HG03095 (cell line): ENCODE measurements at regions not wholly inside any gene's neighbourhood (a gene's known extent, or its start where the extent isn't known, plus 50 kb on each side); places are given as distances from the start of the nearest gene placed in this dataset.

ENCODE experiments used
- ATAC-seq: cut with Tn5 transposase; IDR thresholded peaks from one replicate; pipeline ENCODE4 v1.9.1; 2021; ENCODE audit warnings: moderate library complexity; ENCODE audit not compliant: unreplicated experiment

DNA sequence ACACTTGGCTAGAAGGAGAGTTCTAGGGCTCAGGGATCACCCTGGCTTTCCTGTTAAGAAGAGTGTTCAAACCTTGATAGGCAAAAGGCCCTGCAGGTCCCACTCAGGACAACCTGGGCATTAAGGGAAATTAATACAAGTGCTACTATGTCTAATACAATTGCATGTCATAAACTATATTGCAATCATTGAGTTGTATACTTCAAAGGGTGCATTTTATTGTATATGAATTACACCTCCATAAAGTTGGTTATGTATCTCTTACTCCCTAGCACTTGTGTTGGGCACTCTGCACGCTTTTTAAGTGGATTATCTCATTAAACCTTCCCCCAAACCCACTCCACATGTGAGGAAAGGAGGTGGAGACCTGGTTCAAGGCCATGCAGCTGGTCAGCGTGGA lies 172.1 kb upstream of the GLI2 start:
- ATAC-seq: no peak

DNA sequence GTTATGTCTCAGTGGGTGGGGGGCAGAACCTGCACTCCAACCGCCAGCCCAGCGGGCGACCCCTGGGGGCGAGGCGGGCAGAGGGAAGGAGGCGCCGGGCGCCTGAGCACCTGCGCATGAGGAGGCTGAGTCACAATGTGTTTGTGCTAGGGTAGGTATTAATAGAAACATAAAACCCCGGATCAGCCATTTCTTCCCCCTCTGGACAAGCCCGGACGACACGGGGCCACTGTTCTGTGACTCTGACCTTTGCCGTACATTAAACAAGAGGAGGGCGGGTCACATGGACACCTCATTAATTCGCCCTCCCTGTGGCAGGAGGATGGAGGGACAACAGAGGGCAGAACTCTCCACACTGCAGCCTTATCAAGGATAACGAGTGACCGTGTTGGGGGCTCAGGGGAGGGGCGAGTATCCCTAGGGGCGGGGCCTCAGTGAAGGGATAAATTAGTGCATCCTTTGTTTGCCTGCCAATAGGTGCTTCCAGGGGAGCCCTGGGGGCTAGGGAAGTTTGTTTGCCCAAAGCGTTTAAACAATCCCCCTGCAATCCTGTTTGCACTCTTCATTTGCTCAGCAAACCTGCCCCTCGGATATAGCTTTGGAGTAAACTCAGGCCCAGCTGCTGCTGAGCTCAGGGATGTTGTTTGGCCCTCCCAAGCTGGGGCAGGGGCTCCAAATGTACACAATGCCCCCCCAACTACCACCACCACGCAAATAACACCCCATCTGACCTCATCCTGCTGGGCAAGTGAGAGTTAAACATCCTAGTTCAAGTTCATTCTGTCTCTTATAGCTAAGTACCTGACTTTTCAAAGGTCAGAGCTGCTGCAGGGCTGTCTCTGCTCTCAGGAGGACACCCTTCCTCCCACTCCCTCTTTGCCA lies 171.2 kb upstream of the GLI2 start:
- ATAC-seq: no peak

DNA sequence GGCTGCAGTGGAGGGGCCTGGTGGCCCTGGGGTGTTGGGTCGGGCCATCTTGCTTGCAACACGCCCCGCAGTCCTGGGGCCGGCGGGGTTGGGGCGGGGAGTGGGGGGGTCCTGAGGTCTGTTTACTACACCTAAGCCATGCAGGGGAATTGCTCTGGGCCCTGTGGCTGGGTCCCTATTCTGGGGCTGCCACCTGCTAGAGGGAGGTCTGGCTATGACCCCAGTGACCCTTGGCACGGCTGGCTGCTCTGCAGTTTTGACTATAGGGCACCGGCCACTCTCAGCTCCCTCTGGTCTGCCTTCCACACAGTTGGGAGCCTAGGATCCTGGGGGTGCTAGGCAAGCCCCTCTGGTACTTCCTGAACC lies 170.6 kb upstream of the GLI2 start:
- no peak for ATAC-seq

DNA sequence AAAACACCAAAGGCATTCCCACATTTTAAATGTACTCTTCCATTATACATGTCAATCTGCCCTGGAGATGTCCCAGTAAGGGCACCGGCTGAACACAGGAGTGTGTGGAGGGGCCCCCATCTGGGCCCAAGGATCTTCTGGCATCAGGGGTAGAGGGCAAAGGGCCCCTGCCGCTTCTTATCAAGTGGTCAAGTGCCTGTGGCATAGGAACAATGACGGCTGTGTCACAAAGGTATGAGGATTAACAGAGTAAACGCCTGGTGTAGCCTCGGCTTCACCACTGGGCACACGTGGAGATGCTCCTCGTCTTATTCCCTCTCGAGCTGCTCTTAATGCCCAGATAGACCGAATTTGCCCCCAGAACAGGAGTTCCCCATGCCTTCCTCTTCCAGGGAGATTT lies 169.7 kb upstream of the GLI2 start:
- ATAC-seq: no peak

DNA sequence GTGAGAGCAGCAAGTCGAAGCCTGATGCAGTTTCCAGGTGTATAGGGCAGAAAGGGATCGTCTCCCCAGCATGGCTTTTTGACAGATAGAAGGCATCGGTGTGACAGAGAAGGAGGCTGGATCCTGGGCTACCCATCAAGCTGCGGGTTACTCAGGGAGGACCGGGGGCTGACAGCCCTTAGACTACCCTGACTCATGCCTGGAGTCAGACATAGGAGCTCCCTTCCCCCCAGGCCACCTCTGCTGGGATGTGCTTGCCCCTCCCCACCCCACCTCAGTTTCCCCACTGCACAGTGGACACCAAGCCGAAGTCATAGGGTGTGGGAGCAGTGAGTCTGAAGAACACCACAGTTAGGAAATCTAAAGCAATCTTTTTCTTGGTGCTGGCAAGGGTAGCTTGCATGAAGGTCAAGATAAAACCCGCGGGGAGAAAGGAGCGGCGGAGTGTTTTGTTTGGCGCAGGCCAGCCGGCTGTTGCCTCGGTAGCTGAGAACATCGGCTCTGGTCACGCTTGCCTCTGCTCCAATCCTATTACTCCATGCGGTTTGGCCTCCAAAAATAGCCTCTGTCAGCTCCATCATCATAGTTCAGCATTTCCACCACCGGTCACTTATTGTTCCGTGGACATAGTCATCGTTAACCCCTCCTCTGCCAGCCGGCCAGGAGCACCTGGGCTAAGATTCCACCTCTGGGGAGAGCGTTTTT lies 169.2 kb upstream of the GLI2 start:
- no peak for ATAC-seq

DNA sequence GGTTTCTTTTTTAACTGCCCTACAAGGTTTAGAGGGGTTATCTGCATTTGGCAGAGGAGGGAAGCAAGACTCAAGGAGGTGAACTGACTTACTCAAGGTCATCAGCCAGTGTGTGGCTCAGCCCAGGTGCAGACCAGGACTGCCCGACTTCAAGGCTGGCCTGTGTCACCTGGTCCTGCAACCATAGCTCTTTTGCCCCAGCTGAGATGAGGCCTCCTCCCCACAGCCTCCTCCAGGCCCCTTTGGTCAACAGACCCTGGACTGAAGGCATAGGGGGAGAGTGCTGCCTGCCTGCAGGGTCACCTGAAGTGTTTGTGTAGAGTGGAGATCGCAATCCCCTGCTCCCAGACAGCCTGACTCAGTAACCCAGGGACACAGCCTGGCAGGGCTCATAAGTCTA lies 168.5 kb upstream of the GLI2 start:
- no peak for ATAC-seq

DNA sequence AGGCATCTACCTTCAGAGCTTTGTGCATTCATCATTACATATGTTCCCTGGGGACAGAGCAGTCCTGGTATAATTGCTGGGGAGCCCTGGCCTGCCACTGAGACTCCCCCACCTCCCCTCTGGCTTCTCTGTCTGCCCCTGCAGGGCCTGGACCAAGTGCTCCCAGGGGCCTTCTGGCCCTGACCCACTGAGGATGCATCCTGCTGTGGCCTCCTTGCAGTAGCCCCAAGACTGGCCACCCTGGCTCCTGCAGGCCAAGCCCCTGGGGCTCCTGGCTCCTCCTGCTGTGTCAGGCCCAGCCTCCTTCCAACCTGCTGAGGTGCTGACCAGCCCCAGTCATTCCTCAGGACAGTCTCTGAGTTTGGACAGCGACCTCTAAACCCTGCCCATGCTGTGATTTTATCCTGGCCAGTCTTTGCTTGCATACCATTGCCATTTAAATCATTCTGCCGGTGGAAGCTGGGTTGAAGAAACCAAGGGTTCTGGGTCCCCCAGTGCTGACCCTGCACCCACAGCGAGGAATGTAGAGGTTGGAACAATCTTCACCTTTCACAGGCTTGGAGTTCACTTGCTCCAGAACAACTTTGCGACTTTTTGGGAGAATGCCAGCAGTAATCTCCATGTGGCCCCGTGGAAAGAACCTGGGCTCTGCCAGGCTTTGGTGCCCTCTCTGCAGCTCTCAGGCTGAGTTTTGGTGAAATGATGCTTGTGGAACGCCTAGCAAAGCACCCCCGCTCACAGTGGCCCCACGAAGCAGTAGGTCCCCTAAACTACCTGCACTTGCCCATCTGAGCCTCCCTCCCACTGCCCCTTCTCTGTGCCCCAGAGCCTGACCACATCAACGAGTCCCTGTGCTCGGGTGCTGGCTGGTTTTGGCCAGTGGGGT lies 167.3 kb upstream of the GLI2 start:
- ATAC-seq: no peak

DNA sequence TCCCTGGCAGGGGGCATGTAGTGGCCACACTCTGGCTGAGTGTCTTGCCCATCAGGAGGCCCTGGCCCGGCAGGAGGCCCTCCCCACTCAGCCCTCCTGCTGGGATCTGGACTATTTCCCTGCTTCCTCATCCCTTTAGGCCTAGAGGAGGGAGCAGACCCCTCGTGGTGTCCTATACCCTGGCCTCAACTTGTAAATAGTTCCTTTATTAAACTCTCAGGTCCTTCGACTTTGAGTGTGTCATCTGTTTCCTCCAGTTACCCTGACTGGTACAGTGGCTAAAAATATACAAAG lies 166.7 kb upstream of the GLI2 start:
- ATAC-seq: no peak

DNA sequence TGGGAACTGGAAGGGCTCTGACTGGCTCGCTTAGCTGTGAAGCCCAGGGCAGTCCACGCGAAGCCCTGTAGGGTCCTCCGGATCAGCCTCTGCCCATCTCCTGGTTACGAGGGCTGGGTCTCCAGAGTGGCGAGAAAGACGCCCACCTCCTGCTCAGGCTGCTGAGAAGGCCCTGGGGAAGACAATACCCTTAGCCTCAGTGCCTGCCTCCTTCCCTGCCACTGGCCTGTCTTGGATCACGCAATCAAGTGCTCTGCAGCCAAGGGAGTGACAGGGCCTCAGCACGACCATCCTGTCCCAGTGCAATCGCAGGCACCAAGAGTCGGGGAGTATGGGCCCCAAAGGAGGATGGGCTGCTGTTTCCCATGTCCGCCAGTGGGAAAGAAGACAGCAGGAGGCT lies 165.7 kb upstream of the GLI2 start:
- ATAC-seq: no peak

DNA sequence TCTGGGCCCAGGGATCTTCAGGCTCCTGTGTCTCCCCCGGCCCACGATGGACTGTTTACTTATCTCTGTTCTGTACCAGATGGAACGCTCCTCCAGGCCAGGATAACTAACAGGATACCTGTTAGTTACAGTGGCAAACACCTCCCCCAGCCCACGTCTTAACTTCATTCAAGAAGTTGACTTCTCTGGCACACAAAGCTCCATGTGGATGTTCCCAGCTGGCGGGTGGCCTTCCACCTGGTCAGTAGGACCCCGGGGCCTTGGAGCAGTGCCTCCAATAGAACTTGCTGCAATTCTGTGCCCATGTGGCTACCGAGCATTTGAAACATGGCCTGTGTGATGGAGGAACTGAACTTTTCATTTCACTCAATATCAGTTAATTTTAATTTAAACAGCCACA lies 165.1 kb upstream of the GLI2 start:
- no peak for ATAC-seq

DNA sequence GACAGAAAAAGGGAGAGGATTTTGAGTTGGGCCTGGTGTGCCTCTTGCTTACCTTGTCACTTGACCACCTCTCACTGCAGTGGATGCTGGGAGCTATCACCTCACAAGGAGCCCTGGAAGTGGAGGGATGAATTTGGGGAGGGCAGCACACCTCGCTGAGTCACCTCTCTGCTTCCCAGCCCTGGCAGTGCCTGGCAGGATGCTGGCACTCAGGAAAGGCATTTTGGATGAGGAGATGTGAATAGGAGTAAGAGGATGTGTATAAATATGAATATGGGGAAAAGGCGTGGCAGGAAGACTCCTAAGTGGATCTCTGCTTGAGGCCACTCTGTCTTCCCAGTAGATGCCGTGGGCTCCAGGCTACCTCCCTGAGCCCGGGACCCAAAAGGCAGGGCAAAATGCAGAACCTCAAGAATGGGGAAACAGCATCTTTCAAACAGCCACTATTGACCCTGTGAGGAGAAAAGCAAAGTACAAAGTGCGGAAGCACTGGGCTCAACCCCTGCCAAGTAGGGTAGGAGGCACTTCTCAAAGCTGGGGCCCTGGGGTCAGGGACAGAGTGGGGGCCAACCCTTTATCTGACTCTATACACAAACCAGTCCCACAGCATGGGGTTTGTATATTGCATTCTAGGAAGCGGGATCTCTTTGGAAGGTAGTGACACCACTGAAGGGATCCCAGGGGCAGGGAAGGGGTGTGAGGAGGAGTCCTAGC lies 164.5 kb upstream of the GLI2 start:
- no peak for ATAC-seq

DNA sequence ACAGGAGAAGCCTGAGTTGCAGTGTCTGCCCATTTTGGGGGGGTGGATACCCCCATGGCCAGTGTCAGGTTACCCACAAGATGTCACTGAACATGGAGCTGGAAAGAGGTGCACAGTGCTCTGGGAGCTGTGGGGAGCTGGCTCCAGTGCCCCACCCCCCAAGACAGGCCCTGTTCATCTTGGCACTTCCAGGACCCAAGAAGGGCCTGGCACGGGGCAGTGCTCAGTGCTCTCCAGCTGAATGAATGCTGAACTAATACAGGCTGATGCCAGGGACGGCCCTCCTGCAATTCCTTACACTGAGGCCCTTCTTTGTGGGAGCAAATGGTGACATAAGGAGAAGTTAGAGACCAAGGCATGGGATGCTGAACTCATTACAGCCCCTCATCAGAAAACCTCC lies 163.4 kb upstream of the GLI2 start:
- ATAC-seq: no peak

DNA sequence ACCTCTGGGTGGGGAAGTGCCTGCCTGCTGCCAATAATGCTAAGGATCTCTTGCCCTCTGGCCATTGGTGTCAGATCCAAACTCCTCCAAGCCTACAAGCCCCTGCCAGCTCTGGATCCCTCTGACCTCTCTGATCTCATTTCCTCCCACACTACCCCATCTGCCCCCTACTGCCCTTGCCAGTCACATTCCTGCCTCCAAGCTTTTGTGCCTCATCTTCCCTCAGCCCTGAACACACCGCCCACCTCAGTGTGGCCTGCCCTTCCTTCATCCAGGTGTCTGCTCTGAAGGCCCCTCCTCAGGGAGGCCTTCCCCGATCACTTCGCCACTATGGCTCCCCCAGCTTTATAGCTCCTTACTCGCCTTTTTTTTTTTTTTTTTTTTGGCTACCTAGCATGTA lies 161.0 kb upstream of the GLI2 start:
- no peak for ATAC-seq

DNA sequence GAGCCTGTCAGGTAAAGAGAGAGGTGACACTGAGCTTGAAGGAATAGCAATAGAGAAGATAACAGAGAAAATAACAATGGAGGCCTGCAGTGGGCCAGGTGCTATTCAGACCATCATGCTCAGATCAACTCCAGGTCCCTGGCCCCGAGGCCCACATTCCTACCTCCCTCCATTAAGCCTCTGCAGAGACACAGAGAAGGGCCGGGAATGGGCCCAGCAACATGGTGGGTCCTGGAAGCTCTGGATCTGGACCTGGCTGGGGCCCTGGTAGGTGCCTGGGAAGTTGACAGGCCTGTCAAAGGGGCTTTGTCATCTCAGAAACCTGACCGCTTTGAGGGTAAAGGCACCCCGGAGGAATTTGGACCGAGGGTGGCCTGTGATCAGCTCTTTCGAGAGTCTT lies 159.7 kb upstream of the GLI2 start:
- ATAC-seq: no peak

DNA sequence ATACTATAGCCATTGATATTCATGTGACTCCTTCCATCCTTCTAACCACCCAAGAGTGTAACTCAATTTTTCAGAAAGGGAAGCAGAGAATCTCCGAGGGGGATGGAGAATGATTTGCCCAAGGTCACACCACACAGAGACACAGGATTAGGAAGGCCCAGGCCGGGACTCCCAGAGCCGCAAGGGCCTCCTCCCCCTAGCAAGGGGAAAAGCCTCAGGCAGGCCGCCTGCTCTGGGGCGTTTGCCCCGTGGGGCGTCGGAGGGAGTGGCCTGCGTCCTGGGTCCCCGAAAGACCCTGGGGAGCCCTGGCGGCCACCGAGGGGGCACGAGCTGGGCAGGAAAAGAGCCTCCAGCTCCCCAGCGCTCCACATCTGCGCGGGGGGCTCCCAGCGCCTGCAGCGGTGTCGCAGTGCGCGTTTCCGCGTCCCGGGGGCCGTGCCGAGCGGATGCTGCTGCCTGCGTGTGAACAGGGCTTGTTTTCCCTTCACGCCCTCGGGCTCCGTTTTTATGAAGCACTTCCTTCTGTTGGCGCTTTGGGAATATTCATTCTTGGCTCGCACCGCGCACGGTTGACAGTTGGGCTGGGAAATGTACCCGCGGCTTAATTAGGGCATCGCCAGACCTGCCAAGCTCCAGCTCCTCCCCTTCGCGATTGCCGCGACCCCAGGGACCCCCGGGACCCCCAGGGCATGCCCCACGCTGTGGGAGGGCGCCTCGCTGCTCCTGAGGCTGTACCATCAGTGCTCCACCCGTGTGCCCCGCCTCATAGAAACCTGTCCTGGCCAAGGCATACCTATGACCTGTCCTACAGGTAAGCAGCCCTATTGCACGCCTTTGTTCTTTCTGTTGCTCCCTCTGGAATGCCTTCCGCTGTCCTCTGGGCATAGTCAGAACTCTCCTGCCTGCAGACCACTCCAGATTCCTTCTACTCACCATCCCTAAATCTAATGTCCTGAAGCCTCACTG lies 158.9 kb upstream of the GLI2 start:
- no peak for ATAC-seq

DNA sequence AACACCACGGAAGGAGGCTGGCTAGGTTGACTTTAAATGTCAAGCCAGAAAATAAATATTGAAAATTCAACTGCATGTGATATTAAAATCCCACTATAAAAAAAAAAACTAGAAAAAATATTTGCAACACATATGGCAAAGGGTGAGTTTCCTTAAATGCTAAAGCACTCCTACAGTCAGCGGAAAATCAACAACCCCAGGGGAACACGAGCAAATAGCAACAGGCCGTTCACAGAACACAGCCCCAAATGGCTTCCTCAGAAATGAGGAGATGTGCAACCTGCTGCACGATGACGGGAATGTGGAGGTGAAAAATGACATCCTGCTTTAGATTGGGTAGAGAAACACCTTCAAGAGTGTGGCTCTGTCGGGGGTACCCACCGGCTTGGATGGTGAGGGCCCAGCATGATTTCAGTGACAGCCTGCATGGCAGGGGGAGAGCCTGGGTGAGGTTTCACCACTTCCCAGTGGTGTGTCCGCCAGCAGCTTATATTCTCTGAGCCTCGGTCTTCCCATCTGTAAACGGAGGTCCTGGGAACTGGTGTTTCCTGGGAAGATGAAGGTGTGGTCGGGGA lies 157.9 kb upstream of the GLI2 start:
- no peak for ATAC-seq

DNA sequence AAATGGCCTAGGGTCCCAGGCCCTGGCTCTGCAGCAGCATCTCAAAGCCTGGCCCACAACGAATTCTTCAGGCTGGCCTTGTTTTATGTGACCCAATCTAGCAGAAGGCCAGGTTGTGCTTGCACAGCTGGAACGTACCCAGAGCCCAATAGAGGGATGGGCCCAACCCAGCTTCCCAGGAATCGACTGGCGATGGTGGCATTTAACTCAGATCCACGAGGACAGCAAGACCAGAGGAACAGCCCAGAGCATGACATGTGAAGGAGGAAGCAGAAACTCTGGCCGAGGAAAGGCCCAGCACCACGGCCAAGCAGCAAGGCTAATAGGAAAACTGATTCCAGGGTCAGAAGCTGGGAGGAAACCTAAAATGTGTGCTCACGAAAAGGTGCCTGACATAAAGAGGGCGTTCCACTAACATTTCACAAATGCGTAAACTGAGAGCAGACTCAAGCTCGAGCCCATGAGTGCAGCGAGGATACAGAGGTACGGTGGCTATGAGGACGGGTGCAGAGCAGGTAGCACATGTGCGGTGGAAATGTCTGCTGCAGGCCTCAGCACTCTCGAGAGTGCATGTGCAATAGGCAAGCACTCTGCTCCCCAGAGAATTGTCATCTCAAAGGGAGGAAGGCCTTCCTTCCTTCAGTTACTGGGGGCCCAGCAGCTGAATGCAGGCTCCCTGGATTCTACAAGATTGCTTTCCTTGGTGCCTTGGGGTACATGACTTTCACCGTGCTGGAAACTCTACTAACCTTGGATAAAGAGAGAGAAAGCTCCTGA lies 156.9 kb upstream of the GLI2 start:
- ATAC-seq: no peak

DNA sequence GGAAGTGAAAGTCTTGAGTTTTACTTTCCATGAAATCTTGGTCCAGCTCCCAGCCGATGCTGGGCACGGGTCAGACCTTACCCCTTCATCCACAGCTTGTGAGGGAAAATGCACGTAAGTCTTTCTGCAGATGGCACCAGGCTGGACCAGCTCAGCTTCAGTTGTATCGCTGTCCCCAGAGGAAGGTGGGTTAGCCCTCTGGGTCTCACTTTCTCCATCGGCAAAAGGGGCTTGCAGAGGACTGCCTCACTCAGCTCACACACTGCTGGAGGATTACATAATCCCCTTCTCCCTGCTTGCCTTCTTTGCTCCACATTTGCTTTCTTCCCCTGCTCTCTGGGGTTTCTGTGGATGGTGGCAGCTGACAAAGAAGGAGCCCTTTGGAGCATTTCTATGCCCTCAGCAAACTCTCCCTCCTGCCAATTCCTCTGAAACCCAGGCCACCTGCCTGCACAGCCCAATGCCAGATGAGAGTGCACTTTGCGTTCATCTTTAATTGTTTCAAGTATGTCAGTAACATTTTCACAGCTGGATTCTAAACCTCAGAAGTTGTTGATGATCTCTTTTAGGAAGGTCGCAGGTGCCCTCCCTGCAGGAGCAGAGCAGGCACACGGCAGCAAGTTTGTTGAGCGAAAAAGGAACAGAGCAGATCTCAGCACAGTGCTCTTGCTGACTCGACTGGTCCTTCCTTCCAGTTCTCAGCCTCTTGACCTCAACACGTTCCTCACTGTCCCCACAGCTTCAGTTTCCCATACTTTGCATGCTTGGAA lies 155.6 kb upstream of the GLI2 start:
- no peak for ATAC-seq
